Loucy (cell line): ENCODE measurements at regions not wholly inside any gene's neighbourhood (a gene's known extent, or its start where the extent isn't known, plus 50 kb on each side); places are given as distances from the start of the nearest gene placed in this dataset.

Experiments used
- H2AFZ ChIP-seq: fragments of 200-600 bp; sonication (generic); 2 replicates; pipeline ENCODE4 v1.6.0; 2016; ENCODE audit warnings: antibody characterized with exemption, mild to moderate bottlenecking, low read length, moderate library complexity
- H3F3A ChIP-seq: fragments of 200-600 bp; 2 replicates; pipeline ENCODE4 v1.6.0; 2016; ENCODE audit warnings: antibody characterized with exemption, low read depth, mild to moderate bottlenecking
- H3K27me3 ChIP-seq: fragments of 200-600 bp; sonication (generic); 2 replicates; pipeline ENCODE4 v1.6.1; 2014; ENCODE audit warnings: low read length, mild to moderate bottlenecking; ENCODE audit not compliant: insufficient read depth, poor library complexity, severe bottlenecking
- H3K36me3 ChIP-seq: fragments of 200-600 bp; sonication (generic); 2 replicates; pipeline ENCODE4 v1.6.1; 2016; ENCODE audit warnings: low read length; ENCODE audit not compliant: insufficient read depth
- H3K4me1 ChIP-seq: fragments of 200-600 bp; sonication (generic); 2 replicates; pipeline ENCODE4 v1.5.1; 2014; ENCODE audit warnings: low read length, mild to moderate bottlenecking; ENCODE audit not compliant: insufficient read depth, poor library complexity, severe bottlenecking
- H3K4me2 ChIP-seq: fragments of 200-600 bp; sonication (generic); 2 replicates; pipeline ENCODE4 v1.6.0; 2014; ENCODE audit warnings: antibody characterized with exemption, low read length, low read depth, mild to moderate bottlenecking; ENCODE audit not compliant: poor library complexity, severe bottlenecking
- H3K4me3 ChIP-seq: fragments of 200-600 bp; sonication (generic); 2 replicates; pipeline ENCODE4 v1.5.1; 2014; ENCODE audit warnings: low read length, mild to moderate bottlenecking, mixed read lengths; ENCODE audit not compliant: poor library complexity, severe bottlenecking
- H3K79me2 ChIP-seq: fragments of 200-600 bp; sonication (generic); 2 replicates; pipeline ENCODE4 v1.6.1; 2014; ENCODE audit warnings: low read length; ENCODE audit not compliant: insufficient read depth
- H3K9ac ChIP-seq: fragments of 200-600 bp; sonication (generic); 2 replicates; pipeline ENCODE4 v1.6.0; 2014; ENCODE audit warnings: mild to moderate bottlenecking, low read depth, low read length, moderate library complexity; ENCODE audit not compliant: poor library complexity, severe bottlenecking
- H3K9me2 ChIP-seq: fragments of 200-600 bp; sonication (generic); replicated peaks from 2 replicates; pipeline ENCODE4 v1.6.1; 2016; ENCODE audit warnings: low read depth, low read length, mixed read lengths
- H3K9me3 ChIP-seq: fragments of 200-600 bp; sonication (generic); 2 replicates; pipeline ENCODE4 v1.6.1; 2014; ENCODE audit warnings: mild to moderate bottlenecking, antibody characterized with exemption, low read length, low read depth; ENCODE audit not compliant: insufficient read depth
- H4K20me1 ChIP-seq: fragments of 200-600 bp; sonication (generic); 2 replicates; pipeline ENCODE4 v1.6.0; 2014; ENCODE audit warnings: antibody characterized with exemption, low read length, mild to moderate bottlenecking; ENCODE audit not compliant: insufficient read depth, poor library complexity, severe bottlenecking
- CTCF ChIP-seq: fragments of 200-600 bp; sonication (generic); conservative IDR thresholded peaks from 2 replicates; pipeline ENCODE4 v1.5.1; 2014; ENCODE audit warnings: mild to moderate bottlenecking, antibody characterized with exemption, low read length
- EZH2phosphoT487 ChIP-seq: fragments of 200-600 bp; IDR thresholded peaks from 2 replicates; pipeline ENCODE4 v1.6.1; 2018; ENCODE audit warnings: antibody characterized with exemption, mild to moderate bottlenecking, moderate library complexity, borderline replicate concordance

GRCh38 chr10:2120746-2121145 is 383.4 kb upstream of the ADARB2 start:
- Histone ChIP-seq H3K4me2 (no peak overlapping the region), H3K4me3 (no peak overlapping the region), H3K27me3 (no peaks in the 10 kb centered on the region), H3K9me3 (no peaks in the 10 kb centered on the region), H4K20me1 (no peaks in the 10 kb centered on the region), H3K4me1 (no peaks in the 10 kb centered on the region), H3K9me2 (no peaks in the 10 kb centered on the region), H2AFZ (no peak overlapping the region), H3K9ac (no peak overlapping the region), H3F3A (no peaks in the 10 kb centered on the region), H3K36me3 (no peaks in the 10 kb centered on the region), H3K79me2 (no peaks in the 10 kb centered on the region)
- no peak for TF ChIP-seq EZH2phosphoT487
- TF ChIP-seq CTCF, result no peak

- Histone ChIP-seq H3K9me3 (no peaks in the 10 kb centered on the region), H3K9me2 (no peaks in the 10 kb centered on the region), H3K79me2 (no peaks in the 10 kb centered on the region), H3K4me3 (no peak overlapping the region), H3K4me2 (no peak overlapping the region), H3K27me3 (no peaks in the 10 kb centered on the region), H3K9ac (no peak overlapping the region), H2AFZ (no peak overlapping the region), H3F3A (no peaks in the 10 kb centered on the region), H3K4me1 (no peaks in the 10 kb centered on the region), H3K36me3 (no peaks in the 10 kb centered on the region), H4K20me1 (no peaks in the 10 kb centered on the region)
- no peak for TF ChIP-seq CTCF
- TF ChIP-seq EZH2phosphoT487, result no peak
Observed at GRCh38 chr10:2119316-2119715, 382.0 kb upstream of the ADARB2 start.

GRCh38 chr10:2118201-2118600 is 380.9 kb upstream of the ADARB2 start:
- TF ChIP-seq EZH2phosphoT487 (no peak), CTCF (no peak)
- H3K27me3 ChIP-seq, result no peaks in the 10 kb centered on the region
- no peaks in the 10 kb centered on the region for H3F3A ChIP-seq
- no peak overlapping the region for H3K4me2 ChIP-seq
- H3K79me2 ChIP-seq, result no peaks in the 10 kb centered on the region
- H3K4me1 ChIP-seq, result no peaks in the 10 kb centered on the region
- H3K36me3 ChIP-seq, result no peaks in the 10 kb centered on the region
- H3K9me2 ChIP-seq, result no peaks in the 10 kb centered on the region
- no peak overlapping the region for H3K9ac ChIP-seq
- no peaks in the 10 kb centered on the region for H3K9me3 ChIP-seq
- H4K20me1 ChIP-seq, result no peaks in the 10 kb centered on the region
- no peak overlapping the region for H3K4me3 ChIP-seq
- H2AFZ ChIP-seq, result no peak overlapping the region
